Peyer's patch (tissue), 4 donors: ENCODE measurements at regions not wholly inside any gene's neighbourhood (a gene's known extent, or its start where the extent isn't known, plus 50 kb on each side); places are given as distances from the start of the nearest gene placed in this dataset.

Experiments
- DNase-seq, 3 donors: peaks; one replicate each; pipeline ENCODE4 v3.0.0-alpha.2; 2017 to 2019
- H3K27ac ChIP-seq, 4 donors: fragments of 200-600 bp; sonication (generic); one replicate each; pipeline ENCODE4 v1.5.1; 2016 to 2019
- H3K27me3 ChIP-seq, 2 donors: fragments of 200-600 bp; sonication (generic); one replicate each; pipeline ENCODE4 v1.5.1; 2019
- H3K36me3 ChIP-seq, 3 donors: fragments of 200-600 bp; sonication (generic); one replicate each; pipeline ENCODE4 v1.5.1; 2016 to 2019
- H3K4me1 ChIP-seq, 4 donors: fragments of 200-600 bp; sonication (generic); one replicate each; pipeline ENCODE4 v1.5.1; 2016 to 2019
- H3K4me3 ChIP-seq, 4 donors: fragments of 200-600 bp; sonication (generic); 1 replicate in 3 of 4; 2 replicates in 1 of 4; pipeline ENCODE4 v1.5.1; 2016 to 2019; ENCODE audit warnings: mild to moderate bottlenecking in 1 of 4
- H3K9me3 ChIP-seq, 4 donors: fragments of 200-600 bp; sonication (generic); one replicate each; pipeline ENCODE4 v1.5.1; 2016 to 2019; ENCODE audit warnings: mild to moderate bottlenecking in 1 of 4
- POLR2A ChIP-seq, 2 donors: fragments of 450-650 bp; IDR thresholded peaks; one replicate each; pipeline ENCODE4 v1.5.1; 2017; ENCODE audit warnings: antibody characterized with exemption in 2 of 2, mild to moderate bottlenecking in 2 of 2, moderate library complexity in 2 of 2
- TF ChIP-seq, protein P1 (sequence below), 6 experiments: fragments of 450-650 bp in 4 of 6; fragments of 200-600 bp in 2 of 6; sonication (generic) in 1 of 6; IDR thresholded peaks; one replicate each; pipeline ENCODE4 v1.5.1; 2017 to 2019; ENCODE audit warnings: antibody characterized with exemption in 6 of 6, mild to moderate bottlenecking in 3 of 6, moderate library complexity in 1 of 6

DNA sequence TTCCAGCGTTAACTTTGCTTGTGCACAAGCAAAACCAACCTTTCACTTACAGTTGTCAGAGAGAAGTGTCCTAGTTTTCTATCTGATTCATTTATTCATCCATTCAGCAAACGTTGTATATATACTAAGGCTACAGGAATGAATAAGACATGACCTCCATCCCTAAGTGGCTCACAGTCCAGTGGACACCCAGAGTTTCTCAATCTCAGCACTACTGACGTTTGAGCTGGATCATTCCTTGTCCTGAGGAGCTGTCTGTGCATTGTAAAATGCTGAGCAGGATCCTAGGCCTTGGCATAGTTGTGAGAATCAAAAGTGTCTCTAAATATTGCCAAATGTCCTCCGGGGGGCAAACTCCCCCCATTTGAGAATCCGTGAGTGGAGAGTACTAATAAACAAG lies 166.7 kb upstream of the PRKCQ start:
- H3K4me3 ChIP-seq: no peak overlapping the region
- H3K27me3 ChIP-seq: no peaks in the 10 kb centered on the region
- H3K9me3 ChIP-seq: no peaks in the 10 kb centered on the region
- TF ChIP-seq, protein P1, sequence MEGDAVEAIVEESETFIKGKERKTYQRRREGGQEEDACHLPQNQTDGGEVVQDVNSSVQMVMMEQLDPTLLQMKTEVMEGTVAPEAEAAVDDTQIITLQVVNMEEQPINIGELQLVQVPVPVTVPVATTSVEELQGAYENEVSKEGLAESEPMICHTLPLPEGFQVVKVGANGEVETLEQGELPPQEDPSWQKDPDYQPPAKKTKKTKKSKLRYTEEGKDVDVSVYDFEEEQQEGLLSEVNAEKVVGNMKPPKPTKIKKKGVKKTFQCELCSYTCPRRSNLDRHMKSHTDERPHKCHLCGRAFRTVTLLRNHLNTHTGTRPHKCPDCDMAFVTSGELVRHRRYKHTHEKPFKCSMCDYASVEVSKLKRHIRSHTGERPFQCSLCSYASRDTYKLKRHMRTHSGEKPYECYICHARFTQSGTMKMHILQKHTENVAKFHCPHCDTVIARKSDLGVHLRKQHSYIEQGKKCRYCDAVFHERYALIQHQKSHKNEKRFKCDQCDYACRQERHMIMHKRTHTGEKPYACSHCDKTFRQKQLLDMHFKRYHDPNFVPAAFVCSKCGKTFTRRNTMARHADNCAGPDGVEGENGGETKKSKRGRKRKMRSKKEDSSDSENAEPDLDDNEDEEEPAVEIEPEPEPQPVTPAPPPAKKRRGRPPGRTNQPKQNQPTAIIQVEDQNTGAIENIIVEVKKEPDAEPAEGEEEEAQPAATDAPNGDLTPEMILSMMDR (IDR thresholded peaks at IDR 0.05): no peak
- no peak for TF ChIP-seq POLR2A (IDR thresholded peaks at IDR 0.05)
- no peaks in the 10 kb centered on the region for H3K36me3 ChIP-seq
- no peaks in the 10 kb centered on the region for H3K4me1 ChIP-seq
- DNase-seq: no peak
- H3K27ac ChIP-seq: no peak overlapping the region

DNA sequence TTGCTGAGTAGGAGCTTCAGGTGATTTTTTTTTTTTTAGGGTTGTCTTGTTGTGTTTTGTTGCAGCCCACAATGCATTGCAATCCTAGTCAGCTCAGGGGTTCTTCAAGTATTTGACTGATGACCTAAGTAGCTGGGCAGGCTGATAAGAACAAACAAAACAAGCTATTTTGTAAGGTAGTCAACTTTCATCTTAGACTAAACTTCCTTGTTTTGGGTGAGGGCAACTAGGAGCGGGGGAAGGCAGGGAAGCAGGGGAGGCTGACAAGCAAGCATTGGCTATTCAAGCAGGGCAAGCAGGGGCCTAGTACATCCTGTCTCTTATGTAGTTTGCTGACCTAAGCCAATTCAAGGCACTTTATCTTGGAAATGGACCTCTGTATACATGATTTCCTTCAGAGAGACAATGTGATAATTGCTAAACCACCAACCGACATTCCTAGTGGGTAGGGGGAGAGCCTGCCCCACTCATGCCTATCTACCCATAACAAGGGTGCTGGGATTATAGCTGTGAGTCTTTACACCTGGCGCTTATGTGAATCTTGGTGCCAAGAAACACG lies 163.3 kb upstream of the PRKCQ start:
- DNase-seq: no peak
- Histone ChIP-seq H3K4me1 (peaks cover 0 to 3% (median 0%) of the 10 kb centered on the region in 4 donors), H3K36me3 (no peaks in the 10 kb centered on the region), H3K9me3 (no peaks in the 10 kb centered on the region), H3K4me3 (no peak overlapping the region), H3K27me3 (no peaks in the 10 kb centered on the region), H3K27ac (no peak overlapping the region)
- TF ChIP-seq POLR2A (IDR thresholded peaks at IDR 0.05): no peak
- TF ChIP-seq, protein P1 (IDR thresholded peaks at IDR 0.05): no peak

DNA sequence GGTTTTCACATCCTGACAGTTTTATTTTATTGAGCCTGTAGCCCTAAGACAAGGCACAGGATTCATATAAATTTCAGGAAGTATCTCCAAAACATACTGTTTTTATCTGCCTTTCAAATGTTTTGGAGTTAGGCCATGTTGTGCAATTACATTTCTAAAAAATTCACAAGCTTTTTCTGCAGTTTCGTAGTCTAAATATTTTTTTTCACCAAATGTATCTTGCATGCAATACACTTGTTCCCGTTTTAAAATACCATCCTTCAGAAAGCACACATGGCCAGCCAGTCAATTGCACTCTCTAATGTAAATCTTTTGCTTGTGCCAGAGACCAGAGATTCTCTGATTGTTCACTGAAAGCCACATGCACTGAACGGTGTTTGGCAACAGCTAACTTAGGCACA lies 161.5 kb upstream of the PRKCQ start:
- H3K27me3 ChIP-seq: no peaks in the 10 kb centered on the region
- H3K27ac ChIP-seq: no peak overlapping the region
- no peaks in the 10 kb centered on the region for H3K36me3 ChIP-seq
- peaks cover 0 to 9% (median 0%) of the 10 kb centered on the region in 4 donors for H3K4me1 ChIP-seq
- TF ChIP-seq, protein P1 (IDR thresholded peaks at IDR 0.05): no peak
- TF ChIP-seq POLR2A (IDR thresholded peaks at IDR 0.05): no peak
- no peaks in the 10 kb centered on the region for H3K9me3 ChIP-seq
- H3K4me3 ChIP-seq: no peak overlapping the region
- no peak for DNase-seq

DNA sequence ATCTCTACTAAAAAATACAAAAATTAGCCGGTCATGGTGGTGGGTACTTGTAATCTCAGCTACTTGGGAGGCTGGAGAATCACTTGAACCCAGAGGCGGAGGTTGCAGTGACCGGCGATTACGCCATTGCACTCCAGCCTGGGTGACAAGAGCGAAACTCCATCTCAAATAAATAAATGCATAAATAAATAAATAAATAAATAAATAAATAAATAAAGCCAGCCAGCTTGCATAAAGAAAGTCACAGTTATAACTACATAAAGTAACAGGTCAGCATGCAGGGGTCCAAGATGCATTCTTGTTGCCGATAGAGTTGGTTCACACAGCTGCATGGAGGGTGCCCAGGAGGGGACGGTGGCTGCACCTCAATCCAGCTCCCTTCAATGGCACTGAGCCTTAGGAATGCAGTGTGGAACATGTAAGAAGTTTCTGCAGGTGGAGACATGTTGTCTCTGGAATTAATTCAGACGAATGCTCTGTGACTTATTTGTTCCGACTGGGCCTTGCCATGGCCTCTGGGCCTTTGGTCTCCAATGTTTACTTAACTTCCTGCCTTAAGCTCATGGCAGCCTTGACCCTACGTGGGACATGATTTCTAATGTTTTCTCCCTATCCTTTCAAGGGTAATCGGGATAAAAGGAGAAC lies 159.6 kb upstream of the PRKCQ start:
- TF ChIP-seq POLR2A (IDR thresholded peaks at IDR 0.05): no peak
- TF ChIP-seq, protein P1 (IDR thresholded peaks at IDR 0.05): no peak
- Histone ChIP-seq H3K27ac (no peak overlapping the region), H3K4me1 (peaks cover 0 to 9% (median 0%) of the 10 kb centered on the region in 4 donors), H3K36me3 (no peaks in the 10 kb centered on the region), H3K9me3 (no peaks in the 10 kb centered on the region), H3K27me3 (no peaks in the 10 kb centered on the region), H3K4me3 (no peak overlapping the region)
- DNase-seq: no peak

DNA sequence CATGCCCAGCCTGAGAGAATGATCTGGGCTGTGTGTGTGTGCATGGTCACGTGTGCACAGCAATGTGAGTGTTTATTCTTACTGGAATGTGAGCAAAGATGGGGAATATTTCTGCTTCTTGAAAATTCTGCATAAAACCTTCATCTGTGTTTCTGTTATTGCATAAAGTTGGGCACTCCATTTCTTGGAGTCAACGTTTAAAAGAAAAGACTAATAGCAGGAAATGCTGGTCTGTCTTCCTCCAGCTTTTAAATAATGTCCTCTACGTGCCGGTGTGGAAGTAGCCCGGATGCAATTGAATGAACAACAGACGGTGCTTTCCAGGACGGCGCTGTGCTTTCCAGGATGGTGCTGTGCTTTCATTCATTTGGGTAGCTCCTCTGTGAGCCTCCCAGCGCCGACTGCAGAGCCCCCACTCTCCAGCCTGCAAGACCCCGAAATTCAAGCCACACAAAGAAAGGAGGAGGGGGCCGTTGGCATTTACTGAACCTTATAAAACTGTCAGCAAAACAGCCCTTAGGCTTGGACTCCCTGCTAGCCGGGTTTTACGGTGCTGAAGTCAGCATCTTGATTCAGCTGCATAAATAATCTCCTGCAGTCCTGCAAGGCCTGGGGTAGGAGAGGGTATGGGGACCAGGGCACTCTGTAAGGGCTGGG lies 158.2 kb upstream of the PRKCQ start:
- no peak for DNase-seq
- no peak overlapping the region for H3K27ac ChIP-seq

More for the DNA sequence above, 158.2 kb upstream of the PRKCQ start:
- H3K36me3 ChIP-seq: no peaks in the 10 kb centered on the region
- no peak for TF ChIP-seq POLR2A (IDR thresholded peaks at IDR 0.05)
- TF ChIP-seq, protein P1 (IDR thresholded peaks at IDR 0.05): no peak
- no peaks in the 10 kb centered on the region for H3K9me3 ChIP-seq
- no peak overlapping the region for H3K4me3 ChIP-seq
- no peaks in the 10 kb centered on the region for H3K27me3 ChIP-seq
- peaks cover 0 to 9% (median 0%) of the 10 kb centered on the region in 4 donors for H3K4me1 ChIP-seq
